Natural killer cell treated with Interleukin-12 subunit alpha and Interleukin-12 subunit beta and Interleukin-15 and Interleukin-18, amount 100 ng/mL, for 72 hours (primary cell): ENCODE measurements at regions not wholly inside any gene's neighbourhood (a gene's known extent, or its start where the extent isn't known, plus 50 kb on each side); places are given as distances from the start of the nearest gene placed in this dataset.
A peak's percentile ranks its signal among the peaks of the same experiment; 100 is the strongest.
"Not testable (repeated sequence)": the region's sequence is repeated elsewhere in the genome, so short reads cannot be mapped to it uniquely, and the experiment has no call there.

ENCODE experiments used
- ATAC-seq, 2 donors: fragments of 150-1000 bp; cut with Tn5 transposase in 1 of 2; sonication (Bioruptor Pico), chemical (Tn5 transposase) in 1 of 2; 2 replicates each; pipeline ENCODE4 v1.10.0; 2021
- DNase-seq: peaks from one replicate; pipeline ENCODE4 v3.0.0; 2022; ENCODE audit warnings: low spot score
- H3K27ac Mint-ChIP-seq, 2 donors: 1 replicate in 1 of 2; 2 replicates in 1 of 2; pipeline ENCODE4 v1.8.0; 2022; ENCODE audit warnings: mixed read lengths in 2 of 2, mild to moderate bottlenecking in 1 of 2, moderate library complexity in 1 of 2
- H3K27me3 Mint-ChIP-seq, 2 donors: 1 replicate in 1 of 2; 2 replicates in 1 of 2; pipeline ENCODE4 v1.8.0; 2022; ENCODE audit warnings: mixed read lengths in 2 of 2
- H3K36me3 Mint-ChIP-seq: one replicate; pipeline ENCODE4 v1.8.0; 2022; ENCODE audit warnings: mixed read lengths
- H3K4me1 Mint-ChIP-seq, 2 donors: 1 replicate in 1 of 2; 2 replicates in 1 of 2; pipeline ENCODE4 v1.8.0; 2022; ENCODE audit warnings: low read depth in 2 of 2, mixed read lengths in 2 of 2, mild to moderate bottlenecking in 1 of 2
- H3K4me3 Mint-ChIP-seq: one replicate; pipeline ENCODE4 v1.8.0; 2022; ENCODE audit warnings: mixed read lengths
- H3K9me3 Mint-ChIP-seq: 2 replicates; pipeline ENCODE4 v1.8.0; 2022; ENCODE audit warnings: mixed read lengths

- Mint-ChIP-seq H3K27ac (no peak overlapping the region), H3K9me3 (no peaks in the 10 kb centered on the region), H3K27me3 (peaks cover 17 to 19% of the 10 kb centered on the region in 2 donors), H3K4me1 (no peaks in the 10 kb centered on the region), H3K4me3 (no peak overlapping the region), H3K36me3 (no peaks in the 10 kb centered on the region)
- ATAC-seq = peak in 1 of 2 donors; percentile 17
- DNase-seq = no peak
Measured at GRCh38 chr11:71154261-71154805, 98.0 kb downstream of the SHANK2 start.

GRCh38 chr11:71153005-71153390 is 99.4 kb downstream of the SHANK2 start:
- ATAC-seq = no peak
- Mint-ChIP-seq H3K9me3 (no peaks in the 10 kb centered on the region), H3K4me1 (no peaks in the 10 kb centered on the region), H3K27me3 (peaks cover 5 to 22% of the 10 kb centered on the region in 2 donors), H3K36me3 (no peaks in the 10 kb centered on the region), H3K4me3 (no peak overlapping the region), H3K27ac (no peak overlapping the region)
- DNase-seq = no peak

DNA sequence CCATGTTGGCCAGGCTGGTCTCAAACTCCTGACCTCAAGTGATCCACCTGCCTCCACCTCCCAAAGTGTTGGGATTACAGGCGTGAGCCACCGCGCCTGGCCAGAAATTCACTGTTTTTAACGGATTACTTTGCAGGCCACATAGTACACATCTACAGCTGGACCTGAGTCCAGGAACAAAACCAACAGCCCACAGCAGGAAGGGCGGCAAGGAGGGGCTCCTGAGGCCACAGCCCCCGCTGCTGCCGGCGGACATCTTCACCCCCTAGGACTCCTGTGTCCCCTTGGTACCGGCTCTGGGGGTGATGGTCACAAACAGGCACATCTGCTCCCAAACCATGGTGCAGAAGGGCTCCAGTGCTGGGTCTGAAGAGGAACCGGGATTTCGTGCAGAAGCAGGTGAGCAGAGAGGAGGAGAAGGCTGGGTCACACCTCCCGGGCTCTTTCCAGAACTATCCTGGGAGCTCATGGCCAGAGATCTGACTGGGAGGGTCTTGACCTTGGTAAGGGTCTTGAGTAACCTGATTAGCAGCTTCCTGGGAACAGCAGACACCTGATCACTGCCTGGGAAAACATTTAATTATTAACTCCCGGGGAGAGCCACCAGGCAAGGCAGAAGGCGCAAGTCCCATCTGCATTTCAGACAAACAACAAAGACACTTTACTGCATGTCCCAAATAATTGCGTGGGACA is 99.9 kb downstream of the SHANK2 start:
- peaks cover 5 to 22% of the 10 kb centered on the region in 2 donors for H3K27me3 Mint-ChIP-seq
- ATAC-seq, H3K4me1 Mint-ChIP-seq, H3K36me3 Mint-ChIP-seq, DNase-seq, H3K27ac Mint-ChIP-seq, H3K9me3 Mint-ChIP-seq, H3K4me3 Mint-ChIP-seq: not testable (repeated sequence)

DNA sequence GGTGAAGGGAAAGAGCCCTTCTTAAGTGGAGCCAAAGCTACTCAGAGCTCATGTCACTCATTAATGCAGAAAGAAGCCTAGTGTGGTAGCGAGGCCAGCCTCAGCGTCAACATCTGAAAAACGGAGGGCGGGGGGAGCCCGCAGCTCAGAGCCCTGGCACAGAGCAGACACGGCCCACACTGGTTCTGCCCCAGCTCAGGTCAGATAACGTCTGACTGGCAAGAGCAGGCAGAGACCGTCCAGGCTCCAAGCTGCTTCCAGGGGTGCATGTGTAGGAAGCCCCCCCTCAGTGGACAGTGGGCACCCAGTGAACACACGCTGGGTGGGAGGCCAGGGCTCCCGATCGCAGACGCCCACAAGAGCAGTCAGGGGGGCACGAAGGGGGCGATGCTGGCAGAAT is 100.8 kb downstream of the SHANK2 start:
- no peak for ATAC-seq
- no peak for DNase-seq

GRCh38 chr11:71150859-71151258 is 101.5 kb downstream of the SHANK2 start:
- H3K27me3 Mint-ChIP-seq = peaks cover 0 to 16% of the 10 kb centered on the region in 2 donors
- no peak overlapping the region for H3K27ac Mint-ChIP-seq
- H3K4me1 Mint-ChIP-seq = no peaks in the 10 kb centered on the region
- no peak for ATAC-seq
- DNase-seq = no peak
- no peaks in the 10 kb centered on the region for H3K9me3 Mint-ChIP-seq
- no peaks in the 10 kb centered on the region for H3K36me3 Mint-ChIP-seq
- no peak overlapping the region for H3K4me3 Mint-ChIP-seq

More for the DNA sequence above, 100.8 kb downstream of the SHANK2 start:
- Mint-ChIP-seq H3K27ac (no peak overlapping the region), H3K4me1 (no peaks in the 10 kb centered on the region), H3K27me3 (peaks cover 3 to 20% of the 10 kb centered on the region in 2 donors), H3K36me3 (no peaks in the 10 kb centered on the region), H3K4me3 (no peak overlapping the region), H3K9me3 (no peaks in the 10 kb centered on the region)

GRCh38 chr11:71148716-71149115 is 103.7 kb downstream of the SHANK2 start:
- H3K27ac Mint-ChIP-seq = no peak overlapping the region
- H3K36me3 Mint-ChIP-seq = no peaks in the 10 kb centered on the region
- H3K4me1 Mint-ChIP-seq = no peaks in the 10 kb centered on the region
- peaks cover 0 to 16% of the 10 kb centered on the region in 2 donors for H3K27me3 Mint-ChIP-seq
- no peak overlapping the region for H3K4me3 Mint-ChIP-seq
- DNase-seq (no peak), ATAC-seq (no peak)
- H3K9me3 Mint-ChIP-seq = no peaks in the 10 kb centered on the region

DNA sequence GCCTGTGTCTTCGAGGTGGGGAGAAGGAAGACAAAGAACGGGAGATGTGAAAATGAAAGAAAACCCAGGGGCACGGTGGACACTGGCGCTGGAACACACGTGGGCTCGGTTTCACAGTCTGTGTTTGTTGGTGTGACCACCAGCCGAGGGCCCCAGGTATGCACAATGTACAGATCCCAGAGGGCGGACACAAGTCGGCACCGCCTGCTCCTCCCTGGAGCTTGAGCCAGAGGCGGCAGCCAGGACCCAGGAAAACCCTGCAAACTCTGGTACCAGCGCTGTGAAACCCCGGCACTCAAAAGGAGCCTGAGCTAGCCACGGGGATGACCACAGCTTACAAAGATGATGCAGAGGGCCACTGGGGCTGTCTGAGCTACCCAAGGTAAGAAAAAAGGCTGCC is 105.0 kb downstream of the SHANK2 start:
- H3K36me3 Mint-ChIP-seq = no peaks in the 10 kb centered on the region
- H3K27me3 Mint-ChIP-seq = peaks cover 0 to 13% of the 10 kb centered on the region in 2 donors
- no peak overlapping the region for H3K27ac Mint-ChIP-seq
- H3K4me3 Mint-ChIP-seq = no peak overlapping the region
- no peaks in the 10 kb centered on the region for H3K9me3 Mint-ChIP-seq
- no peaks in the 10 kb centered on the region for H3K4me1 Mint-ChIP-seq
- DNase-seq = no peak
- no peak for ATAC-seq

DNA sequence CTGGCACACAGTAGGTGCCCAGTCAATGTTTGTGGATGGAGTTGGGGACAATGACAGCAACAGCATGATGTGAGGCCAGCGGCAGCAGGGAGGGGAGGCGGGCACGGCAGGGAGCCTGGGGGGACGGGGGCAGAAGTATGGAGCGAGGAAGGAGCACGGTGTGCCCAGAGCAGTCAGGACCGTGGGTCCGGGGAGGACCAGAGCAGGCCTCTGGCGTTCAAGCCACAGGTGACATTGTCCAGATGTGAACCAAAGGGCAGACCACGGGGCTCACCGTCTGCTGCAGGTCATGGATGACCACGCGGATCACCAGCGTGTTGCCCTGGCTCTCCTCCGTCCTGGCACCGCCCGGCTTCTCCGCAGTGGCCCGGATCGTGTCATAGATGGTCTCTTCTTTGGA is 105.5 kb downstream of the SHANK2 start:
- ATAC-seq (peak in 1 of 2 donors; percentile 45), DNase-seq (no peak)
- Mint-ChIP-seq H3K27ac (no peak overlapping the region), H3K4me3 (no peak overlapping the region), H3K36me3 (no peaks in the 10 kb centered on the region), H3K27me3 (peaks cover 0 to 12% of the 10 kb centered on the region in 2 donors), H3K4me1 (no peaks in the 10 kb centered on the region), H3K9me3 (no peaks in the 10 kb centered on the region)

GRCh38 chr11:71145988-71146824 is 106.2 kb downstream of the SHANK2 start:
- Mint-ChIP-seq H3K27ac (no peak overlapping the region), H3K9me3 (no peaks in the 10 kb centered on the region), H3K4me1 (no peaks in the 10 kb centered on the region), H3K4me3 (no peak overlapping the region), H3K27me3 (peaks cover 0 to 10% of the 10 kb centered on the region in 2 donors), H3K36me3 (no peaks in the 10 kb centered on the region)
- no peak for ATAC-seq
- DNase-seq = no peak

- Mint-ChIP-seq H3K4me1 (no peaks in the 10 kb centered on the region), H3K9me3 (no peaks in the 10 kb centered on the region), H3K36me3 (no peaks in the 10 kb centered on the region), H3K27ac (no peak overlapping the region), H3K27me3 (peaks cover 0 to 10% of the 10 kb centered on the region in 2 donors), H3K4me3 (no peak overlapping the region)
- ATAC-seq = no peak
- DNase-seq = no peak
Measured at GRCh38 chr11:71145368-71145767, 107.0 kb downstream of the SHANK2 start.

- Mint-ChIP-seq H3K36me3 (no peaks in the 10 kb centered on the region), H3K4me3 (no peak overlapping the region), H3K27me3 (peaks cover 0 to 10% of the 10 kb centered on the region in 2 donors), H3K4me1 (no peaks in the 10 kb centered on the region), H3K27ac (no peak overlapping the region), H3K9me3 (no peaks in the 10 kb centered on the region)
- DNase-seq (no peak), ATAC-seq (no peak)
Measured at GRCh38 chr11:71144736-71145135, 107.6 kb downstream of the SHANK2 start.

- ATAC-seq = no peak
- H3K9me3 Mint-ChIP-seq = no peaks in the 10 kb centered on the region
- no peaks in the 10 kb centered on the region for H3K36me3 Mint-ChIP-seq
- no peak overlapping the region for H3K4me3 Mint-ChIP-seq
- DNase-seq = no peak
- H3K27ac Mint-ChIP-seq = no peak overlapping the region
- H3K4me1 Mint-ChIP-seq = no peaks in the 10 kb centered on the region
- peaks cover 0 to 6% of the 10 kb centered on the region in 2 donors for H3K27me3 Mint-ChIP-seq
Measured at GRCh38 chr11:71144010-71144409, 108.4 kb downstream of the SHANK2 start.

GRCh38 chr11:71140206-71140919 is 112.0 kb downstream of the SHANK2 start:
- no peak overlapping the region for H3K4me3 Mint-ChIP-seq
- no peaks in the 10 kb centered on the region for H3K9me3 Mint-ChIP-seq
- DNase-seq = no peak
- no peak overlapping the region for H3K27ac Mint-ChIP-seq
- H3K36me3 Mint-ChIP-seq = no peaks in the 10 kb centered on the region
- ATAC-seq = peak in 1 of 2 donors; percentile 46
- H3K27me3 Mint-ChIP-seq = peaks cover 0 to 2% of the 10 kb centered on the region in 2 donors
- H3K4me1 Mint-ChIP-seq = no peaks in the 10 kb centered on the region
